ENCODE measurements at regions not wholly inside any gene's neighbourhood (a gene's known extent, or its start where the extent isn't known, plus 50 kb on each side); places are given as distances from the start of the nearest gene placed in this dataset.

DNA sequence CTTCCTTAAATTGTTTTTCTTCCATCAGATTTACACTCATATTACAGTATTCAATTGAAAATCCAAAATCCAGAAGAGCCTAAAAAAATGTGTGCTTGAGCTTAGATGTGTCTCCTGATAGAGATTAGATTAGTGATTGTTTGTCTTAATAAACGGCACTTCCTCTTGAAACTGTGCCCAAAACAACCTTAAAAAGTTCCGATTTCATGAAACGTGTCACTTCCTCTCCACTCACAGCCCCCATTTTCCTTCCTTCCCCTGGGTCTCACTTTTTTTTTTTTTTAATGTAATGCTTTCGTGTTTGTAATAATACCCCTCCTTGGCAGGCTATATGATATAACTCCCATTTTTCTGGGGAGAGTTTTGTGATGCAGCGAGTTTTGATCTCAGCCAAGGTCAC is 114.8 kb upstream of the ADO start:
- H3K27ac Mint-ChIP-seq, result no peak overlapping the region
- H3K4me3 Mint-ChIP-seq, result no peak overlapping the region
- peaks cover 13% of the 10 kb centered on the region for H3K36me3 Mint-ChIP-seq (ENCODE audit: low read depth)
- H3K9me3 Mint-ChIP-seq, result peaks cover 26% of the 10 kb centered on the region
- DNase-seq, result no peak
- TF ChIP-seq, protein P1, sequence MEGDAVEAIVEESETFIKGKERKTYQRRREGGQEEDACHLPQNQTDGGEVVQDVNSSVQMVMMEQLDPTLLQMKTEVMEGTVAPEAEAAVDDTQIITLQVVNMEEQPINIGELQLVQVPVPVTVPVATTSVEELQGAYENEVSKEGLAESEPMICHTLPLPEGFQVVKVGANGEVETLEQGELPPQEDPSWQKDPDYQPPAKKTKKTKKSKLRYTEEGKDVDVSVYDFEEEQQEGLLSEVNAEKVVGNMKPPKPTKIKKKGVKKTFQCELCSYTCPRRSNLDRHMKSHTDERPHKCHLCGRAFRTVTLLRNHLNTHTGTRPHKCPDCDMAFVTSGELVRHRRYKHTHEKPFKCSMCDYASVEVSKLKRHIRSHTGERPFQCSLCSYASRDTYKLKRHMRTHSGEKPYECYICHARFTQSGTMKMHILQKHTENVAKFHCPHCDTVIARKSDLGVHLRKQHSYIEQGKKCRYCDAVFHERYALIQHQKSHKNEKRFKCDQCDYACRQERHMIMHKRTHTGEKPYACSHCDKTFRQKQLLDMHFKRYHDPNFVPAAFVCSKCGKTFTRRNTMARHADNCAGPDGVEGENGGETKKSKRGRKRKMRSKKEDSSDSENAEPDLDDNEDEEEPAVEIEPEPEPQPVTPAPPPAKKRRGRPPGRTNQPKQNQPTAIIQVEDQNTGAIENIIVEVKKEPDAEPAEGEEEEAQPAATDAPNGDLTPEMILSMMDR (IDR thresholded peaks at IDR 0.05), result no peak
- peaks cover 48% of the 10 kb centered on the region for H3K4me1 Mint-ChIP-seq
- H3K27me3 Mint-ChIP-seq (ENCODE audit: low read depth, poor library complexity), result peaks cover 27% of the 10 kb centered on the region

GRCh38 chr10:62690703-62691102 is 113.8 kb upstream of the ADO start:
- TF ChIP-seq, protein P1 (IDR thresholded peaks at IDR 0.05), result no peak
- Mint-ChIP-seq H3K27ac (no peak overlapping the region), H3K36me3 (ENCODE audit: low read depth) (peaks cover 13% of the 10 kb centered on the region), H3K27me3 (ENCODE audit: low read depth, poor library complexity) (peaks cover 29% of the 10 kb centered on the region), H3K4me1 (peaks cover 43% of the 10 kb centered on the region), H3K9me3 (peaks cover 28% of the 10 kb centered on the region), H3K4me3 (no peak overlapping the region)
- peak; percentile 11 for DNase-seq

GRCh38 chr10:62691336-62691735 is 113.2 kb upstream of the ADO start:
- peaks cover 25% of the 10 kb centered on the region for H3K9me3 Mint-ChIP-seq
- TF ChIP-seq, protein P1 (IDR thresholded peaks at IDR 0.05), result no peak
- H3K36me3 Mint-ChIP-seq (ENCODE audit: low read depth), result peaks cover 7% of the 10 kb centered on the region
- H3K27ac Mint-ChIP-seq, result no peak overlapping the region
- DNase-seq, result no peak
- no peak overlapping the region for H3K4me3 Mint-ChIP-seq
- peaks cover 43% of the 10 kb centered on the region for H3K4me1 Mint-ChIP-seq
- H3K27me3 Mint-ChIP-seq (ENCODE audit: low read depth, poor library complexity), result peaks cover 25% of the 10 kb centered on the region

- Mint-ChIP-seq H3K4me3 (peak overlapping the region; percentile 55), H3K27ac (peak overlapping the region; percentile 91), H3K4me1 (peaks cover 43% of the 10 kb centered on the region), H3K36me3 (ENCODE audit: low read depth) (peaks cover 6% of the 10 kb centered on the region), H3K27me3 (ENCODE audit: low read depth, poor library complexity) (peaks cover 25% of the 10 kb centered on the region), H3K9me3 (peaks cover 24% of the 10 kb centered on the region)
- TF ChIP-seq, protein P1 (IDR thresholded peaks at IDR 0.05), result no peak
- peak; percentile 57 for DNase-seq
Observed at GRCh38 chr10:62692085-62692484, 112.4 kb upstream of the ADO start.

- no peak overlapping the region for H3K27ac Mint-ChIP-seq
- H3K27me3 Mint-ChIP-seq (ENCODE audit: low read depth, poor library complexity), result peaks cover 25% of the 10 kb centered on the region
- TF ChIP-seq, protein P1 (IDR thresholded peaks at IDR 0.05), result no peak
- no peak for DNase-seq
- peaks cover 25% of the 10 kb centered on the region for H3K9me3 Mint-ChIP-seq
- H3K4me3 Mint-ChIP-seq, result no peak overlapping the region
- H3K4me1 Mint-ChIP-seq, result peaks cover 43% of the 10 kb centered on the region
- peaks cover 4% of the 10 kb centered on the region for H3K36me3 Mint-ChIP-seq (ENCODE audit: low read depth)
Observed at GRCh38 chr10:62693306-62693705, 111.2 kb upstream of the ADO start.

- Mint-ChIP-seq H3K36me3 (ENCODE audit: low read depth) (peaks cover 12% of the 10 kb centered on the region), H3K4me3 (no peak overlapping the region), H3K9me3 (peaks cover 35% of the 10 kb centered on the region), H3K27ac (no peak overlapping the region), H3K4me1 (peaks cover 33% of the 10 kb centered on the region), H3K27me3 (ENCODE audit: low read depth, poor library complexity) (peaks cover 22% of the 10 kb centered on the region)
- no peak for DNase-seq
- TF ChIP-seq, protein P1 (IDR thresholded peaks at IDR 0.05), result no peak
Observed at GRCh38 chr10:62694537-62695126, 109.9 kb upstream of the ADO start.
